NT2/D1 (cell line): ENCODE measurements at regions not wholly inside any gene's neighbourhood (a gene's known extent, or its start where the extent isn't known, plus 50 kb on each side); places are given as distances from the start of the nearest gene placed in this dataset.
"Not testable (repeated sequence)": the region's sequence is repeated elsewhere in the genome, so short reads cannot be mapped to it uniquely, and the experiment has no call there.

Experiments
- DNase-seq: peaks from one replicate; pipeline ENCODE4 v3.0.0-alpha.2; 2011; ENCODE audit warnings: low read depth, low spot score
- H3K27me3 ChIP-seq: 2 replicates; pipeline ENCODE4 v1.6.0; 2011; ENCODE audit warnings: mild to moderate bottlenecking; ENCODE audit not compliant: insufficient read length, insufficient read depth
- H3K36me3 ChIP-seq: 2 replicates; pipeline ENCODE4 v1.6.1; 2011; ENCODE audit warnings: mild to moderate bottlenecking, low read length, mixed read lengths; ENCODE audit not compliant: insufficient read depth, insufficient read length
- H3K4me1 ChIP-seq: 2 replicates; pipeline ENCODE4 v1.5.1; 2011; ENCODE audit not compliant: insufficient read depth, insufficient read length
- H3K4me3 ChIP-seq: 2 replicates; pipeline ENCODE4 v1.5.1; 2011; ENCODE audit warnings: low read depth; ENCODE audit not compliant: insufficient read length
- H3K9ac ChIP-seq: 2 replicates; pipeline ENCODE4 v1.6.0; 2011; ENCODE audit warnings: low read depth; ENCODE audit not compliant: insufficient read length
- H3K9me3 ChIP-seq: 2 replicates; pipeline ENCODE4 v1.5.1; 2011; ENCODE audit warnings: mild to moderate bottlenecking, low read length; ENCODE audit not compliant: insufficient read depth
- SUZ12 ChIP-seq: IDR thresholded peaks from 2 replicates; pipeline ENCODE4 v1.6.1; 2011; ENCODE audit not compliant: insufficient read length, insufficient read depth; ENCODE audit errors: extremely low read depth
- YY1 ChIP-seq: IDR thresholded peaks from 2 replicates; pipeline ENCODE4 v1.6.1; 2011; ENCODE audit not compliant: insufficient read length, insufficient read depth
- ZNF274 ChIP-seq: IDR thresholded peaks from 2 replicates; pipeline ENCODE4 v1.6.1; 2011; ENCODE audit warnings: mild to moderate bottlenecking, low read depth, low read length

GRCh38 chr5:158590746-158591300, 508.9 kb downstream of the EBF1 start:
- no peak for TF ChIP-seq YY1
- TF ChIP-seq SUZ12: no peak
- TF ChIP-seq ZNF274: no peak
- DNase-seq: no peak
- Histone ChIP-seq H3K4me1 (no peaks in the 10 kb centered on the region), H3K36me3 (no peaks in the 10 kb centered on the region), H3K4me3 (no peak overlapping the region), H3K9me3 (no peaks in the 10 kb centered on the region), H3K9ac (no peak overlapping the region), H3K27me3 (no peaks in the 10 kb centered on the region)

GRCh38 chr5:158589939-158590338, 509.8 kb downstream of the EBF1 start:
- DNase-seq: no peak
- Histone ChIP-seq H3K36me3 (no peaks in the 10 kb centered on the region), H3K4me1 (no peaks in the 10 kb centered on the region), H3K4me3 (no peak overlapping the region), H3K27me3 (no peaks in the 10 kb centered on the region), H3K9me3 (no peaks in the 10 kb centered on the region), H3K9ac (no peak overlapping the region)
- no peak for TF ChIP-seq SUZ12
- TF ChIP-seq YY1: no peak
- no peak for TF ChIP-seq ZNF274

GRCh38 chr5:158588617-158589016, 511.1 kb downstream of the EBF1 start:
- Histone ChIP-seq H3K9me3 (no peaks in the 10 kb centered on the region), H3K4me1 (no peaks in the 10 kb centered on the region), H3K9ac (no peak overlapping the region), H3K36me3 (no peaks in the 10 kb centered on the region), H3K4me3 (no peak overlapping the region), H3K27me3 (no peaks in the 10 kb centered on the region)
- TF ChIP-seq YY1 (no peak), ZNF274 (no peak), SUZ12 (no peak)
- DNase-seq: no peak

- TF ChIP-seq SUZ12 (no peak), ZNF274 (no peak), YY1 (no peak)
- no peaks in the 10 kb centered on the region for H3K27me3 ChIP-seq
- H3K9me3 ChIP-seq: no peaks in the 10 kb centered on the region; the same call in 1 of the 2 replicates
- H3K4me1 ChIP-seq: no peaks in the 10 kb centered on the region
- no peak overlapping the region for H3K9ac ChIP-seq
- no peak overlapping the region for H3K4me3 ChIP-seq
- DNase-seq: no peak
- H3K36me3 ChIP-seq: no peaks in the 10 kb centered on the region
Measured at GRCh38 chr5:158586054-158586453, 513.7 kb downstream of the EBF1 start.

- H3K27me3 ChIP-seq, H3K4me1 ChIP-seq, DNase-seq, H3K9ac ChIP-seq, H3K9me3 ChIP-seq, H3K36me3 ChIP-seq, H3K4me3 ChIP-seq: not testable (repeated sequence)
Measured at GRCh38 chr5:158582669-158583068, 517.0 kb downstream of the EBF1 start.

- no peak for DNase-seq
- Histone ChIP-seq H3K36me3 (no peaks in the 10 kb centered on the region), H3K9ac (no peak overlapping the region), H3K9me3 (peaks cover 11% of the 10 kb centered on the region; the same call in 1 of the 2 replicates), H3K4me1 (no peaks in the 10 kb centered on the region), H3K4me3 (no peak overlapping the region), H3K27me3 (no peaks in the 10 kb centered on the region)
- TF ChIP-seq YY1 (no peak), SUZ12 (no peak), ZNF274 (no peak)
Measured at GRCh38 chr5:158573829-158574228, 525.9 kb downstream of the EBF1 start.

GRCh38 chr5:158570502-158570901, 529.2 kb downstream of the EBF1 start:
- no peaks in the 10 kb centered on the region for H3K36me3 ChIP-seq
- H3K9me3 ChIP-seq: peaks cover 6% of the 10 kb centered on the region; the same call in 1 of the 2 replicates
- no peak overlapping the region for H3K4me3 ChIP-seq
- H3K4me1 ChIP-seq: no peaks in the 10 kb centered on the region
- TF ChIP-seq SUZ12 (no peak), ZNF274 (no peak), YY1 (no peak)
- no peak for DNase-seq
- no peaks in the 10 kb centered on the region for H3K27me3 ChIP-seq
- H3K9ac ChIP-seq: no peak overlapping the region
